Panc1 (cell line): ENCODE measurements at regions not wholly inside any gene's neighbourhood (a gene's known extent, or its start where the extent isn't known, plus 50 kb on each side); places are given as distances from the start of the nearest gene placed in this dataset.

Experiments used
- CTCF ChIP-seq: fragments of 450-650 bp; IDR thresholded peaks from 2 replicates; pipeline ENCODE4 v1.5.1; 2017; ENCODE audit warnings: mild to moderate bottlenecking
- POLR2AphosphoS5 ChIP-seq: IDR thresholded peaks from 2 replicates; pipeline ENCODE4 v1.6.1; 2012; ENCODE audit warnings: mild to moderate bottlenecking, low read depth, low read length, moderate library complexity
- REST ChIP-seq, 2 experiments: IDR thresholded peaks; 2 replicates each; pipeline ENCODE4 v1.6.1; 2011 to 2012; ENCODE audit warnings: low read depth in 2 of 2, control low read depth in 1 of 2, low read length in 1 of 2, mild to moderate bottlenecking in 1 of 2, moderate library complexity in 1 of 2; ENCODE audit not compliant: insufficient read depth in 1 of 2
- TCF7L2 ChIP-seq: IDR thresholded peaks from 2 replicates; pipeline ENCODE4 v1.6.1; 2011; ENCODE audit warnings: mild to moderate bottlenecking, low read depth, low read length, inconsistent platforms

GRCh38 chr1:174105086-174105485 lies 54.2 kb upstream of the RABGAP1L start:
- TF ChIP-seq CTCF (no peak), TCF7L2 (no peak), POLR2AphosphoS5 (no peak), REST (IDR thresholded peaks at IDR 0.05; ENCODE audit: insufficient read depth in 1 of 2, low read depth in 2 of 2, low read length in 1 of 2) (no peak)
